Hepatocyte (in vitro differentiated cells): ENCODE measurements at regions not wholly inside any gene's neighbourhood (a gene's known extent, or its start where the extent isn't known, plus 50 kb on each side); places are given as distances from the start of the nearest gene placed in this dataset.

ENCODE experiments used
- DNase-seq: peaks from one replicate; pipeline ENCODE4 v3.0.0-alpha.2; 2016; ENCODE audit warnings: low spot score
- H2AFZ ChIP-seq: fragments of 200-600 bp; sonication (generic); 2 replicates; pipeline ENCODE4 v1.6.0; 2016; ENCODE audit warnings: antibody characterized with exemption, mild to moderate bottlenecking
- H3K27ac ChIP-seq: fragments of 200-600 bp; sonication (generic); 2 replicates; pipeline ENCODE4 v1.5.1; 2016; ENCODE audit warnings: mild to moderate bottlenecking
- H3K27me3 ChIP-seq: fragments of 200-600 bp; sonication (generic); 2 replicates; pipeline ENCODE4 v1.6.1; 2016
- H3K36me3 ChIP-seq: fragments of 200-600 bp; sonication (generic); replicated peaks from 2 replicates; pipeline ENCODE4 v1.5.1; 2016; ENCODE audit warnings: low read depth; ENCODE audit not compliant: insufficient read depth
- H3K4me1 ChIP-seq: fragments of 200-600 bp; sonication (generic); 2 replicates; pipeline ENCODE4 v1.5.1; 2016; ENCODE audit warnings: mild to moderate bottlenecking, moderate library complexity; ENCODE audit not compliant: insufficient read depth
- H3K4me2 ChIP-seq: fragments of 200-600 bp; sonication (generic); 2 replicates; pipeline ENCODE4 v1.6.0; 2016
- H3K4me3 ChIP-seq: fragments of 200-600 bp; sonication (generic); 2 replicates; pipeline ENCODE4 v1.5.1; 2016; ENCODE audit warnings: mild to moderate bottlenecking
- H3K79me2 ChIP-seq: fragments of 200-600 bp; sonication (generic); 2 replicates; pipeline ENCODE4 v1.6.0; 2017; ENCODE audit warnings: mild to moderate bottlenecking
- H3K9me2 ChIP-seq: fragments of 200-600 bp; sonication (generic); replicated peaks from 2 replicates; pipeline ENCODE4 v1.6.0; 2017; ENCODE audit warnings: mild to moderate bottlenecking; ENCODE audit not compliant: insufficient read depth
- H3K9me3 ChIP-seq: fragments of 200-600 bp; sonication (generic); 2 replicates; pipeline ENCODE4 v1.5.1; 2016; ENCODE audit warnings: low read depth, mild to moderate bottlenecking
- H4K20me1 ChIP-seq: fragments of 200-600 bp; sonication (generic); 2 replicates; pipeline ENCODE4 v1.6.0; 2016; ENCODE audit warnings: mild to moderate bottlenecking; ENCODE audit not compliant: insufficient read depth, poor library complexity, severe bottlenecking
- EZH2 ChIP-seq: fragments of 200-600 bp; sonication (generic); IDR thresholded peaks from 2 replicates; pipeline ENCODE4 v1.6.1; 2016; ENCODE audit warnings: antibody characterized with exemption, mild to moderate bottlenecking, borderline replicate concordance
- EZH2phosphoT487 ChIP-seq: fragments of 200-600 bp; sonication (generic); IDR thresholded peaks from one replicate; pipeline ENCODE4 v1.6.1; 2018; ENCODE audit warnings: antibody characterized with exemption, mild to moderate bottlenecking, low read depth, moderate library complexity; ENCODE audit not compliant: unreplicated experiment, severe bottlenecking
- WGBS: methylation state at CpG from one replicate; pipeline ENCODE4 v1.1.6; 2016; ENCODE audit warnings: low lambda C conversion rate; ENCODE audit errors: missing lambda C conversion rate; 5-methylcytosine and 5-hydroxymethylcytosine counted together
- TF ChIP-seq, protein P1 (sequence below): fragments of 200-600 bp; sonication (generic); IDR thresholded peaks from 2 replicates; pipeline ENCODE4 v1.5.1; 2016; ENCODE audit warnings: antibody characterized with exemption, mild to moderate bottlenecking; ENCODE audit not compliant: poor library complexity

DNA sequence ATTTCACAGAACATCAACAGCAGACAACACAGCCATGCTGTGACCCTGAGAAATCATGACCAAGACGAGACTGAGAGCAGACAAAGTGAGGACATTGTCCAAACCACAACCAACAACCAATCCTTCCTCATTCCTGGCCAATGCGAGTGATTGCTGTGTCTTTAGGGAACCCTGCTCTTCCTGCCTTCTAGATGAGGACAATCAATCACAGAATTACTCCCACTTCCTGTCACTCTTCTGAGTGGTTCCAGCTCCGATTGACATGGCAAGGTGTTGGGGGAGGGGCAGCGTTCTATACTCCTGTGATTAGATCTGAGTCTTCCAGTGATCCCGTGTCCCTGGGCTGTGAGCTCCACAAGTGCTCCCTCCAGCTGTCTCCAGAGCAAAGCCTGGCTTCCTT is 227.8 kb downstream of the STIM2 start:
- H3K4me1 ChIP-seq = peaks cover 8% of the 10 kb centered on the region
- no peak overlapping the region for H3K27ac ChIP-seq
- no peaks in the 10 kb centered on the region for H3K9me3 ChIP-seq
- no peaks in the 10 kb centered on the region for H3K9me2 ChIP-seq
- TF ChIP-seq EZH2phosphoT487 (no peak), EZH2 (no peak)
- TF ChIP-seq, protein P1, sequence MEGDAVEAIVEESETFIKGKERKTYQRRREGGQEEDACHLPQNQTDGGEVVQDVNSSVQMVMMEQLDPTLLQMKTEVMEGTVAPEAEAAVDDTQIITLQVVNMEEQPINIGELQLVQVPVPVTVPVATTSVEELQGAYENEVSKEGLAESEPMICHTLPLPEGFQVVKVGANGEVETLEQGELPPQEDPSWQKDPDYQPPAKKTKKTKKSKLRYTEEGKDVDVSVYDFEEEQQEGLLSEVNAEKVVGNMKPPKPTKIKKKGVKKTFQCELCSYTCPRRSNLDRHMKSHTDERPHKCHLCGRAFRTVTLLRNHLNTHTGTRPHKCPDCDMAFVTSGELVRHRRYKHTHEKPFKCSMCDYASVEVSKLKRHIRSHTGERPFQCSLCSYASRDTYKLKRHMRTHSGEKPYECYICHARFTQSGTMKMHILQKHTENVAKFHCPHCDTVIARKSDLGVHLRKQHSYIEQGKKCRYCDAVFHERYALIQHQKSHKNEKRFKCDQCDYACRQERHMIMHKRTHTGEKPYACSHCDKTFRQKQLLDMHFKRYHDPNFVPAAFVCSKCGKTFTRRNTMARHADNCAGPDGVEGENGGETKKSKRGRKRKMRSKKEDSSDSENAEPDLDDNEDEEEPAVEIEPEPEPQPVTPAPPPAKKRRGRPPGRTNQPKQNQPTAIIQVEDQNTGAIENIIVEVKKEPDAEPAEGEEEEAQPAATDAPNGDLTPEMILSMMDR = no peak
- no peaks in the 10 kb centered on the region for H3K36me3 ChIP-seq
- no peaks in the 10 kb centered on the region for H4K20me1 ChIP-seq
- no peak for DNase-seq
- peaks cover 45% of the 10 kb centered on the region for H3K27me3 ChIP-seq
- H3K4me3 ChIP-seq = no peak overlapping the region
- H3K79me2 ChIP-seq = no peaks in the 10 kb centered on the region
- no peak overlapping the region for H2AFZ ChIP-seq
- no peak overlapping the region for H3K4me2 ChIP-seq
- WGBS = 45% methylated on average over 5 of the region's 5 CpGs

DNA sequence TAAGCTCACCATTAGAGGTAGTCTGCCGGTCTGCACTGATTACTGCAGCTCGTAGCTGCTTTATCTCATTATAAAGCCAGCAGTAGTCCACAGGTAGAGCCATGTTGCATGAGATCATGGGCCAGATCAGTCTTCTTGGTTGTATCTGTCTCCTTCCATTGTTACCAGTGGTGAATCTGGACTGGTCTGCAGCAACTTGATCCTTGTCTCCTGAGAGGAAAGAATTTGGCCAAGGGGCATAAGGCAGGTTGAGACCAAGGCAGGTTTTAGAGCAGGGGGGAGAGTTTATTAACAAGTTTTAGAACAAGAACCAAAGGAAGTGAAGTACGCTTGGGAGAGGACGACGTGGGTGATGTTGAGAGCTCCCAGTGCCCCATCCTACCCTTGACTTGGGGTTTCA is 228.5 kb downstream of the STIM2 start:
- DNase-seq = no peak
- H2AFZ ChIP-seq = no peak overlapping the region
- no peaks in the 10 kb centered on the region for H3K79me2 ChIP-seq
- WGBS = 85% methylated on average over 5 of the region's 5 CpGs
- no peak overlapping the region for H3K4me2 ChIP-seq
- H3K27me3 ChIP-seq = peaks cover 38% of the 10 kb centered on the region
- H3K4me3 ChIP-seq = no peak overlapping the region
- no peaks in the 10 kb centered on the region for H3K9me2 ChIP-seq
- no peaks in the 10 kb centered on the region for H3K9me3 ChIP-seq
- H3K36me3 ChIP-seq = no peaks in the 10 kb centered on the region
- H3K4me1 ChIP-seq = peaks cover 8% of the 10 kb centered on the region
- TF ChIP-seq, protein P1 = no peak
- TF ChIP-seq EZH2phosphoT487 (no peak), EZH2 (no peak)
- H3K27ac ChIP-seq = no peak overlapping the region
- no peaks in the 10 kb centered on the region for H4K20me1 ChIP-seq

DNA sequence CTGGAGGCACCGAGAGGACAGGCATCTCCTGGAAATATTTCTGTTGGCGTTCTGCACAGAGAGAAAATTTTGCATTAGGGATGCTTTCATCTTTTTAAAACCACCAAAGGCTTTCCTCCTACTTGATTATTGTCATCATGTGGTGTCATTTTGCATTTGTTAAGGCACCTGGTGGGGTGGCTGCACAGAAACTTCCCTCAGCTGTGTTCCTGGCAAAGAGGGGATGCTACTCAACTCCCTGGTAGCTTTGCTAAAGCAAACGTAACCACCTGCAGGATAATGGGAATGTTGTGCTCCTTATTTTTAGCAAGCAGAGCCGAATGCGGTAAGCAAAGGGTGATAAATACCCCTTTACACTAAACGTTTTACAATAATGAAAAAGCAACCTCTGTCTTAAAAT is 229.8 kb downstream of the STIM2 start:
- TF ChIP-seq EZH2phosphoT487 = no peak
- TF ChIP-seq, protein P1 = no peak
- Histone ChIP-seq H3K9me2 (no peaks in the 10 kb centered on the region), H3K9me3 (no peaks in the 10 kb centered on the region), H3K4me3 (no peak overlapping the region), H2AFZ (no peak overlapping the region), H3K4me1 (peaks cover under 1% of the 10 kb centered on the region), H3K79me2 (no peaks in the 10 kb centered on the region), H3K27me3 (peaks cover 26% of the 10 kb centered on the region), H3K4me2 (no peak overlapping the region), H3K36me3 (no peaks in the 10 kb centered on the region), H4K20me1 (no peaks in the 10 kb centered on the region), H3K27ac (no peak overlapping the region)
- DNase-seq = no peak
- 46% methylated on average over 6 of the region's 6 CpGs for WGBS

DNA sequence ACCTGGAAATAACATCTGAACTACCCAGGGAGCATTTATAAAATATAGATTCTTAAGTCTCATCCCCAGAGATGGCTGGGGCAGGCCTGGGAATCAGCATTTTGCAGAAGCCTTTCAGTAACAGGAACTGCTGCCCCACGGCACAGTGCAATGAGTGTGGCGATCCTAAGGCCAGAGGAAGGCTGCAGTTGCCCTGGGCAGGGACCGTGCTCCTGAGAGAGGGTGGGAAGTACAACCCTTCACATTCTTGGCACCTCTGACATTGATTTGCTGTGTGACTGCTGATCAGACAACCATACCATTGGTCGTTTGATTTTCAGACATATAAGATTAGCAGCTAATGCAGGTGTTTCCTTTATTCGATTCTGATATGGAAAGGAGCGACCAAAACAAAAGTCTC is 233.6 kb downstream of the STIM2 start:
- peaks cover 3% of the 10 kb centered on the region for H3K27me3 ChIP-seq
- H2AFZ ChIP-seq = no peak overlapping the region
- no peaks in the 10 kb centered on the region for H3K9me3 ChIP-seq
- TF ChIP-seq EZH2 (no peak), EZH2phosphoT487 (no peak)
- TF ChIP-seq, protein P1 = no peak
- H3K4me3 ChIP-seq = no peak overlapping the region
- no peaks in the 10 kb centered on the region for H3K36me3 ChIP-seq
- no peaks in the 10 kb centered on the region for H3K4me1 ChIP-seq
- H3K9me2 ChIP-seq = no peaks in the 10 kb centered on the region
- no peaks in the 10 kb centered on the region for H3K79me2 ChIP-seq
- H3K27ac ChIP-seq = no peak overlapping the region
- 94% methylated on average over 6 of the region's 6 CpGs for WGBS
- no peak overlapping the region for H3K4me2 ChIP-seq
- no peak for DNase-seq
- H4K20me1 ChIP-seq = no peaks in the 10 kb centered on the region
